HS-5 (cell line): ENCODE measurements at regions not wholly inside any gene's neighbourhood (a gene's known extent, or its start where the extent isn't known, plus 50 kb on each side); places are given as distances from the start of the nearest gene placed in this dataset.

Source experiments
- DNase-seq: peaks from one replicate; pipeline ENCODE4 v3.0.0-alpha.2; 2012; ENCODE audit warnings: low read depth

DNA sequence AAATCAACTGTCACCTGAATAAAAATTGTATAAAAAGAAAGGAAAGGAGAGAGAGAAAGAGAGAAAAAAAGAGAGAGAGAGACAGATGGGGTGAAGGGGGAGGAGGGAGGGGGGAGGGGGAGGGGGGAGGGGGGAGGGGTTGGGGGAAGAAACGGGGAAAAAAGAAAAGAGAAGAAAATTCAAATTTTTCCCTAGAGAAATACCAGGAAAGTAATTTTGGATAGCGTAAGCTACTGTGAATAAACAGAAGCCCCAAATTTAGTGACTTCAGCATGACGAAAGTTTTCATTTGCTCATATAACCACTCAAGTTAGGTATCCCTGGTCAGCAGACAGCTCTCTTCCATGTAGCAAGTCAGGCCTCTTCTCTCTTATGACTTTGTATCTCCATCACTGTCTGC is 289.4 kb upstream of the MYOCD start:
- no peak for DNase-seq

- no peak for DNase-seq
Measured at GRCh38 chr17:12386225-12386624, 279.5 kb upstream of the MYOCD start.

GRCh38 chr17:12388226-12388625 is 277.5 kb upstream of the MYOCD start:
- peak; percentile 37 for DNase-seq

DNA sequence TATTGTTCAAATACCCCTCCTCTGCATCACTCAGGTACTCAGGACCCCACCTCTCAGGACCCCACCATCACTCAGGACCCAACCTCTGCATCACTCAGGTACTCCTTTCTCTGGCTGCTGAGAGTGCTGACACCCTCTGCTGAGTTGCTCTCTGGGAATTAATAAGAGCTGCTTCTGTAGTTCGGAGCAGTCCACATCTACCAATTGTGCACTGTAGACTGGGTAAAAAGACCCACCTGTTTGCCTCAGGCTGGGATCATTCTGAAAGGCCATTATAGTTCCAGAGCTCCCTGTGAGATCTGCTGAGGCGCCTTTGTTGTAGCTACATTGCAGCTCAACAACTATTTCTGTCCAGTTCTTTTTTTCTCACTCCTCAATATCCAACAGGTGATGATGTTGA is 276.3 kb upstream of the MYOCD start:
- DNase-seq, result no peak

- no peak for DNase-seq
Measured at GRCh38 chr17:12390631-12391030, 275.1 kb upstream of the MYOCD start.

GRCh38 chr17:12391468-12391867 is 274.2 kb upstream of the MYOCD start:
- no peak for DNase-seq

- no peak for DNase-seq
Measured at GRCh38 chr17:12395733-12396354, 269.8 kb upstream of the MYOCD start.

DNA sequence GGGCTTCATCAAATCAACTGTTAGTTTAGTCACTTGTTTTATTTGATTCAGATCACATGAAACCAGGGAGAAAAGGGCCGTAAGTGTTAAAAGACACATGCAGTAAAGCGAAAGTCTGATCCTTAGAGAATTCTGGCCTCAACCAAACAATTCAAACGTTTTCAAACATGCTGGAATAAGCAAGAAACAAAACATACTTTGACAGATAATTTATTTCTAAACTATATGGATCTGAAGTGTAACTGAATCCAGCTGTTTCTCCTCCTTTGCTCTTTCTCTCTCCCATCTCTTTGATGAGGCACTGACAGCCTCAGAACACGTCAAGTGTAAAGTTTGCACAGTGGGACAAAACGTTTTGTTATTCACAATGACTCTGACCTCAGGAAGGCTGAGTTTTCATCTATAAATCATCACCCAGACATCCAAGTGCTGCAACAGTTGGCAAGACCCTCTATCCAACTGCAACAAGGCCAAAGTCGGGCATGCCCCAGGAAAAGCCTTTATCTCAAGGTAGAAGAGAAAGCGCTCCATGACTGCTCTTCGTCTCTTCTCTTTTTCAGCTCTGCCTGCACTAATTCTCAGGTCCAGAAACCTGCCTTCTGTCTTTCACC is 267.1 kb upstream of the MYOCD start:
- no peak for DNase-seq

DNA sequence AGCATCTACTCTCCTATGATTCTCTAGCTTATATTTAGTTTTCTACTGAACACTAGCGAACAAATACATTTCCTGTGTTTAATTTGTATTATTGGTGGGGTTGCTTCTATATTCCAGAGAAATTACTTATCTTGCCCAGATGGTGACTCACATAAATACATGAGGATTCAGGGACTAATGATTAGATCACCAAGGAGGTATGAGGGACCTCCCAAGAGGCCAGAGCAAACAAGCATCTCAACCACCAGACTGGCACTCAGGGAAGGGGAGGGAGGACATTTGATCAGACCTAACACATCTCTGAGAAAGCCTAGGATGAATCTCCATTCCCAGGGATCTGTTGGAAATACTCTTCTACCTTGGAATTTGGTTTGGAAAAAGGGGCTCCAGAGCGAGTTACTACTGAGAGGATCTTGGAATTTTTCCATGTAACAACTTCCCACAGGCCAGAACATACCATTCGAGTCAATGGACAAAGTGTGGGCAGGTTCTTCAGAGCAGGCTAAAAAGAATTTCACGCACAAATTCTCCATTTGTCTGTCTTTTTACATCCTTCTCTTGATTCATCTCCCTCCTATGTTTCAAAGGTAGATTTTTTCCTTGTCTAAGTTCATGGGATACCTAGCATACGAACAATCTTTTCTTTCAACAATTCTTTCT is 262.6 kb upstream of the MYOCD start:
- DNase-seq, result peak; percentile 80

DNA sequence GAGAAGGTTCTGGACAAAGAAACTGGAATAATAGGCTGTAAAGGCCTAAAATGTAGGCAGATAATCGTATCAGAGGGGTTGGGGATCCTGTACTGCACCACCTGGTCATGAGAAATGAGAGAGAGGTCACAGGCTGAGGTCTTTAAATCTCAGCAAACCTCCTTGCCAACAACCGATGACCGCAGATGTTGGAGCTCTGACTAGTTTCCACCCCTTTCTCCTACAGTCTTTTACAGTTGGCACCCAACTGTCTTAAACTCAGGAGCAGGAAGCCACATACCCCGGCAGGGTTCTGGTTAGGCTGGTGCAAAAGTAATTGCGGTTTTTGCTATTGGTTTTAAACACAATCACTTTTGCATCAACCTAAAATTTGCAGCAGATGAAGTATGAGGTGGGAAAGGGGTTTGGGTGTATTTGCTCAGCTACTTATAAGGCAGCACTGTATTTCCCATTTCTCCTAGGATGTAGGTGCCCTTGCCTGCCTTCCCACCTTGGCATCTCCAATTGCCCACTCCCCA is 261.8 kb upstream of the MYOCD start:
- no peak for DNase-seq

DNA sequence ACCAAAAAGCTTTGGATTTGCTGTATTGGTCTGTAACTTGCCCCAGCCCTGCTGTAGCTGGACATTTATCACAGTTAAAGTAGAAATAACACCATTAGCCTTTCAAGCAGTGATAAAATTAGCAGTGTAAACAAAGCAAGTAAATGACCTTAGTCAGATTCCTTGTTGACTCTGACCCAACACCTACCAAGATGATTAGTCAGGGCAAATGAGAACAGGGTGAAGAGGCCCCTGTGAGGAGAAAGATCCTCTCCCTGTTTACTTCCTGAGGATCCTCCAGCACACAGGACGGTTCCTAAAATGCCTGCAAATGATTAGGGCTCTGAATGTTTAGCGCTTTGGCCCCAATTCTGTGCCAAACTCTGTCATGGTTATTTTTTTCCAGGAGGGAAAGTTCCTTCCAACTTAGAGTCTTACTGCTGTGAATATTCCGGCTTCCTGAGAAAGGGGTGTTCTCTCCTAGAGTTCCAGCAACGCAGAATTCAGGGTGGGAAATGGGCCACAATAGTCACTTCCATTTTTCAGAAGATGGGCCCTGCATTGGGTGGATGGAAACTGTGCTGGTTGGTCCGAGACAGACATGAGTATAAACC is 259.0 kb upstream of the MYOCD start:
- DNase-seq, result no peak

- DNase-seq, result no peak
Measured at GRCh38 chr17:12407495-12408252, 258.0 kb upstream of the MYOCD start.

DNA sequence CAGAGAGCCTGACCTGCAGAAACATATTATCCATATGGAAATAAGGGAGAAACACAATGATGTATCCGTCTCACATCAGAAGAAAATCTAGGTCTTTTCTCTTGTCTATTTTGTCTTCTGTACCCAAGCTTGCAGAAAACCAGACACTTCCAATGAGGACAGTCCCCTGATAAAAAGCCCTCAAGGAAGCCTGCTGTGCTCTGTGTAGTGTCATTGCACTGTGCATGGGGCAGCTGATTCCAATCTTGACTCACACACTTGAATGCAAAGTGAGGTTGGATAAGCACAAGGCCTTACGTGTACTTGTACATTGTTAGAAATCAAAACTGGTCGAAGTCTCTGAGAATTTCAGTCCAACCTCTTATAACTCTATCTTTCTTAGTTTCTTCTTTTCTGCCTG is 256.6 kb upstream of the MYOCD start:
- DNase-seq, result no peak

DNA sequence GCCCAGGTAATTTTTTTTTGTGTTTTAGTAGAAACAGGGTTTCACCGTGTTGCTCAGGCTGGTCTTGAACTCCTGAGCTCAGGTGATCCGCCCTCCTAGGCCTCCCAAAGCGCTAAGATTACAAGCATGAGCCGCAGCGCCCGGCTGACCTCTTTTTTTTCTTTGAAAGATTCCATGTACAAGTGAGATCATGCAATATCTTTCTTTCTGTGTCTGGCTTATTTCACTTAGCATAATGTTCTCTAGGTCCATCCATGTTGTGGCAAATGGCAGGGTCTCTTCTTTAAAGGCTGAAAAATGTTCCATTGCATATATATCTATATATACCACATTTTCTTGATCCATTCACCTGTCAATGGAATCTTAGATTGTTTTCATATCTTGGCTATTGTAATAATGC is 255.0 kb upstream of the MYOCD start:
- no peak for DNase-seq

GRCh38 chr17:12415031-12415430 is 250.7 kb upstream of the MYOCD start:
- peak; percentile 49 for DNase-seq

DNA sequence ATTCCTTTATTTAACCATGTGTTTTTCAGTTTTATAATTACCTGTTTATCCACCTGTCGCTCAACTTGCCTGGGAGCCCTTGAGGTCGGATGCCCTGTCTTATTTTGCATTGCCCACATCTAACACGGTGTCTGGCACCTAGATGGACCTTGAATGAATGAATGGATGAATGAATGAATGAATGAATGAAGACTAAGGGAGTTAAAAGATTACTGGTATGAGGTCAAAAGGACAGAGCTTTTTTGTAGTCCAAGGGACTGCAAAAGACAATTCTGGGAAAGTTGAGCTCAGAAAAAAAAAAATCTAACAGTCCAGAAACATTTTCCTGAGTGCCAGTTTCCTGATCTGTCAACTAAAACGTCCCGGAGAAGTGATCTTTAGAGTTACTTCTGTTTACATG is 244.6 kb upstream of the MYOCD start:
- DNase-seq, result no peak

GRCh38 chr17:12421646-12422306 is 243.9 kb upstream of the MYOCD start:
- DNase-seq, result no peak

DNA sequence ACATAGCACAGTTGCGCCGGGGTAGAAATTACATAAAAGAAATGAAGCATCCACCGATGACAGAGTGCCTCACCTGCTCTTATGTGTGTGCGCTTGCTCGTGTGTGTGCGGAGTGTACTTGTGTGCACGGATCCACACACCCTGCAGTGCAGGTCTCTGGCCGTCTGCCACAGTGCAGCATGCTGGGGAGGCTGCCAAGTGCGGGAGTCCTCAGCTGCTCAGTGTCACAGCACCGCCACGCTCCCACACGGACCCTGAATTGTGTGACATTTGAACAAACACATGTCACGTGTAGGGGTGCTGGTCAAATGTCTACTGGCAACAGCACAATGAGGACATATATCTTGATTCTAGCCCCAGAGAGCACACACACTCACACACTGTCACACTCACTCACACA is 243.0 kb upstream of the MYOCD start:
- no peak for DNase-seq

DNA sequence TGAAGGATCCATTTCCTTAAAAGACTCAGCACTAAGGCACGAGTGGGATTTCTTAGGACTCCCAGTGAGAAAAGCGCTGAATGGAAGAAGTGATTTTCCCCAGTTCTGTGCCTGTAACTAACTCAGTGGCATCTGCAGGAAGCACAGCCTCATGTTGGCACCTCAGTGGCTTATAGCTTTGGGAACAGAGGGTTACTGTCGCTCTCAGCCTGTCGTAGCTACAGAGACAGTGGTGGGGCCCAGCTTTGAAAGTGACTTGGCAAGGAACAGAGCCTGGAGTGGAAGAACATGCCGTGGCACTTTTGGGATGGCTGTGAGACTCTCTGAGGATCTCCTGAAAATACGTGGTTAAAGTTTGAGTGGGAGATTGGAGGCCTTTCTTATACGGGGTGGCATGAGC is 242.4 kb upstream of the MYOCD start:
- DNase-seq, result no peak

DNA sequence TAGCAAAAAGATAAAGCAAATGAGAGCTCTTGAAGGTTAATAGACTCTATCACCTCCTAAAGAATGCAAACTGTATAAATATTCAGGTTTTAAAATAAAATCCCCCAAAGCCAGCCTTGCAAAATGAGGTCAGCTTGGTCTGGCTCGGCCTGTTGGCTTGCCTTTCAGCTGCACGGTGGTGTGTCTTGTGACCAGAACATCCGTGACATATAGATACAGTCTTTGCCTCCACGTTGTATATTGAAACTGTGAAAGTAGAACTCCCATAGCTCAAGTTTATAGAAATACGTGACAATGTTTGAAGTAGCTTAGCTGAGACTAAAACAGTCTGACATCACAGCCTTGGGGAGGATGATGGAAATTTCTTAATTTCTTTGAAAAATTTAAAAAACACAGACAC is 236.6 kb upstream of the MYOCD start:
- DNase-seq, result no peak

GRCh38 chr17:12431188-12431587 is 234.5 kb upstream of the MYOCD start:
- DNase-seq, result no peak

- no peak for DNase-seq
Measured at GRCh38 chr17:12438212-12438611, 227.5 kb upstream of the MYOCD start.
